AG04449 (cell line): ENCODE measurements at regions not wholly inside any gene's neighbourhood (a gene's known extent, or its start where the extent isn't known, plus 50 kb on each side); places are given as distances from the start of the nearest gene placed in this dataset.

ENCODE experiments used
- CTCF ChIA-PET: fragments of 350-600 bp; formaldehyde crosslinking; extraction: SDS; loops from one replicate; lab custom pipeline; 2021; ENCODE audit warnings: antibody characterized with exemption; lab: Yijun Ruan, JAX
- POLR2A ChIA-PET: fragments of 400-600, 350-600 bp; formaldehyde crosslinking; extraction: SDS; loops from one replicate; lab custom pipeline; 2020; ENCODE audit warnings: antibody characterized with exemption, inconsistent platforms; lab: Yijun Ruan, JAX
- DNase-seq: peaks from one replicate; pipeline ENCODE4 v3.0.0-alpha.2; 2010; ENCODE audit warnings: low read depth, low spot score
- H3K4me3 ChIP-seq: 2 replicates; pipeline ENCODE4 v1.5.1; 2011; ENCODE audit warnings: low read depth, mild to moderate bottlenecking, control low read depth, low read length
- CTCF ChIP-seq: IDR thresholded peaks from one replicate; pipeline ENCODE4 v1.5.1; 2011; ENCODE audit warnings: mild to moderate bottlenecking, moderate library complexity, low read length, control low read depth, inconsistent platforms; ENCODE audit not compliant: insufficient read depth; ENCODE audit errors: missing control alignments

GRCh38 chr1:42017730-42018129 lies 99.0 kb upstream of the HIVEP3 start:
- ChIA-PET POLR2A (no interaction called here), CTCF (interaction anchor here (0.9 to 1.4 kb wide), 3 partner anchors 9 to 18 kb away, joined by 3 to 5 read pairs (median 4); no protein-coding TSS in a partner anchor)
- DNase-seq: no peak
- H3K4me3 ChIP-seq: no peak overlapping the region
- TF ChIP-seq CTCF: no peak

- CTCF ChIA-PET: interaction anchor here (0.9 kb wide), 1 partner anchor 9 kb away, joined by 3 read pairs; no protein-coding TSS in a partner anchor
- no peak overlapping the region for H3K4me3 ChIP-seq
- POLR2A ChIA-PET: no interaction called here
- no peak for TF ChIP-seq CTCF
- no peak for DNase-seq
Observed at GRCh38 chr1:42017259-42017658, 98.5 kb upstream of the HIVEP3 start.

GRCh38 chr1:42014823-42015222 lies 96.1 kb upstream of the HIVEP3 start:
- DNase-seq: no peak
- H3K4me3 ChIP-seq: no peak overlapping the region
- no peak for TF ChIP-seq CTCF
- CTCF ChIA-PET: interaction anchor here (1.2 to 1.6 kb wide), 3 partner anchors 9 to 20 kb away, joined by 3 to 9 read pairs (median 4); no protein-coding TSS in a partner anchor
- POLR2A ChIA-PET: no interaction called here

GRCh38 chr1:42013881-42014470 lies 95.3 kb upstream of the HIVEP3 start:
- TF ChIP-seq CTCF: no peak
- POLR2A ChIA-PET: no interaction called here
- CTCF ChIA-PET: interaction anchor here (1.6 kb wide), 2 partner anchors 8 to 10 kb away, joined by 4 to 9 read pairs; no protein-coding TSS in a partner anchor
- DNase-seq: no peak
- no peak overlapping the region for H3K4me3 ChIP-seq

- TF ChIP-seq CTCF: no peak
- H3K4me3 ChIP-seq: no peak overlapping the region
- ChIA-PET CTCF (no interaction called here), POLR2A (no interaction called here)
- DNase-seq: no peak
Observed at GRCh38 chr1:42012852-42013251, 94.1 kb upstream of the HIVEP3 start.

- ChIA-PET POLR2A (no interaction called here), CTCF (no interaction called here)
- no peak overlapping the region for H3K4me3 ChIP-seq
- TF ChIP-seq CTCF: no peak
- no peak for DNase-seq
Observed at GRCh38 chr1:42010381-42010780, 91.7 kb upstream of the HIVEP3 start.
